ENCODE measurements at regions not wholly inside any gene's neighbourhood (a gene's known extent, or its start where the extent isn't known, plus 50 kb on each side); places are given as distances from the start of the nearest gene placed in this dataset.
"Not testable (repeated sequence)": the region's sequence is repeated elsewhere in the genome, so short reads cannot be mapped to it uniquely, and the experiment has no call there.

- DNase-seq (ENCODE audit: low spot score): no peak
Observed at GRCh38 chr16:66245868-66246267, 120.6 kb upstream of the CDH5 start.

GRCh38 chr16:66245072-66245471, 121.4 kb upstream of the CDH5 start:
- no peak for DNase-seq (ENCODE audit: low spot score)

GRCh38 chr16:66242672-66243071, 123.8 kb upstream of the CDH5 start:
- no peak for DNase-seq (ENCODE audit: low spot score)

- DNase-seq (ENCODE audit: low spot score): not testable (repeated sequence)
Observed at GRCh38 chr16:66242206-66242605, 124.3 kb upstream of the CDH5 start.

- no peak for DNase-seq (ENCODE audit: low spot score)
Observed at GRCh38 chr16:66240631-66241395, 125.7 kb upstream of the CDH5 start.

- no peak for DNase-seq (ENCODE audit: low spot score)
Observed at GRCh38 chr16:66240088-66240487, 126.4 kb upstream of the CDH5 start.

- DNase-seq (ENCODE audit: low spot score): no peak
Observed at GRCh38 chr16:66238696-66239095, 127.8 kb upstream of the CDH5 start.

GRCh38 chr16:66236301-66236700, 130.2 kb upstream of the CDH5 start:
- DNase-seq (ENCODE audit: low spot score): no peak

GRCh38 chr16:66231452-66232160, 134.9 kb upstream of the CDH5 start:
- DNase-seq (ENCODE audit: low spot score): no peak

GRCh38 chr16:66229651-66230050, 136.8 kb upstream of the CDH5 start:
- DNase-seq (ENCODE audit: low spot score): no peak

GRCh38 chr16:66228792-66229191, 137.7 kb upstream of the CDH5 start:
- DNase-seq (ENCODE audit: low spot score): no peak

- no peak for DNase-seq (ENCODE audit: low spot score)
Observed at GRCh38 chr16:66227766-66228530, 138.5 kb upstream of the CDH5 start.

GRCh38 chr16:66226762-66227161, 139.7 kb upstream of the CDH5 start:
- no peak for DNase-seq (ENCODE audit: low spot score)

GRCh38 chr16:66225696-66226095, 140.8 kb upstream of the CDH5 start:
- no peak for DNase-seq (ENCODE audit: low spot score)

GRCh38 chr16:66224626-66225025, 141.9 kb upstream of the CDH5 start:
- no peak for DNase-seq (ENCODE audit: low spot score)

GRCh38 chr16:66224186-66224585, 142.3 kb upstream of the CDH5 start:
- no peak for DNase-seq (ENCODE audit: low spot score)

GRCh38 chr16:66223176-66223780, 143.2 kb upstream of the CDH5 start:
- no peak for DNase-seq (ENCODE audit: low spot score)

GRCh38 chr16:66222756-66223155, 143.7 kb upstream of the CDH5 start:
- no peak for DNase-seq (ENCODE audit: low spot score)

GRCh38 chr16:66220702-66221101, 145.8 kb upstream of the CDH5 start:
- no peak for DNase-seq (ENCODE audit: low spot score)

GRCh38 chr16:66219491-66219890, 147.0 kb upstream of the CDH5 start:
- no peak for DNase-seq (ENCODE audit: low spot score)

- DNase-seq (ENCODE audit: low spot score): no peak
Observed at GRCh38 chr16:66212428-66212827, 154.1 kb upstream of the CDH5 start.

GRCh38 chr16:66211651-66212050, 154.8 kb upstream of the CDH5 start:
- DNase-seq (ENCODE audit: low spot score): no peak

- no peak for DNase-seq (ENCODE audit: low spot score)
Observed at GRCh38 chr16:66207883-66208265, 158.6 kb upstream of the CDH5 start.

Measured in CD4-positive, alpha-beta T cell treated with Interleukin-2 at 100 ng/mL for 4 hours (primary cell).